Panc1 (cell line): ENCODE measurements at regions not wholly inside any gene's neighbourhood (a gene's known extent, or its start where the extent isn't known, plus 50 kb on each side); places are given as distances from the start of the nearest gene placed in this dataset.

Experiments
- CTCF ChIP-seq: fragments of 450-650 bp; IDR thresholded peaks from 2 replicates; pipeline ENCODE4 v1.5.1; 2017; ENCODE audit warnings: mild to moderate bottlenecking
- POLR2AphosphoS5 ChIP-seq: IDR thresholded peaks from 2 replicates; pipeline ENCODE4 v1.6.1; 2012; ENCODE audit warnings: mild to moderate bottlenecking, low read depth, low read length, moderate library complexity

- TF ChIP-seq POLR2AphosphoS5, result no peak
- no peak for TF ChIP-seq CTCF
These were observed 266.8 kb downstream of the MTRR start for GRCh38 chr5:8135742-8136141.
